Sigmoid colon (tissue), 4 donors: ENCODE measurements at regions not wholly inside any gene's neighbourhood (a gene's known extent, or its start where the extent isn't known, plus 50 kb on each side); places are given as distances from the start of the nearest gene placed in this dataset.

Experiments
- POLR2AphosphoS5 ChIP-seq, 4 donors: sonication (generic); formaldehyde crosslinking; IDR thresholded peaks; one replicate each; pipeline ENCODE4 v1.6.1; 2017; ENCODE audit warnings: antibody characterized with exemption in 4 of 4
- TF ChIP-seq, protein P1 (sequence below), 4 experiments: fragments of 450-650 bp in 3 of 4; fragments of 200-600 bp in 1 of 4; IDR thresholded peaks; one replicate each; pipeline ENCODE4 v1.5.1; 2016 to 2019; ENCODE audit warnings: antibody characterized with exemption in 4 of 4, mild to moderate bottlenecking in 3 of 4, moderate library complexity in 2 of 4

DNA sequence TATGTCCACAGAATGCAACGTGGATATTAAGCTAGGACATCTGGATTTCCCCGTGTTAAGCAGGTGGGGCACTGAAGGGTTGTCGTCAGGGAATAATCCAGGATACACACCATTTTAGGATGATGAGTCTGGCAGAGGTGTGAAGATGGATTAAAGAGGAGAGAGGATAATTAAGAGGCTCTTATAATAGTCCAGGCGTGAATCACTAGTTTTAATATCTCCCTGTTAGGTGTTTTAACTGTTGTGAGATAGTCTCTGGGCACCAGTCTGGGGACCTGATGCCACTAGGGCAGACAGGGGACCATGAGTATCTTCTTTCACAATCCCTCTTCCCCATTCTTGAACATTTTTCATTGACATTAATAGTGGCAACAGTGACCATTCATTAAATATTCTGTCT, 216.7 kb downstream of the TBX5 start:
- TF ChIP-seq, protein P1, sequence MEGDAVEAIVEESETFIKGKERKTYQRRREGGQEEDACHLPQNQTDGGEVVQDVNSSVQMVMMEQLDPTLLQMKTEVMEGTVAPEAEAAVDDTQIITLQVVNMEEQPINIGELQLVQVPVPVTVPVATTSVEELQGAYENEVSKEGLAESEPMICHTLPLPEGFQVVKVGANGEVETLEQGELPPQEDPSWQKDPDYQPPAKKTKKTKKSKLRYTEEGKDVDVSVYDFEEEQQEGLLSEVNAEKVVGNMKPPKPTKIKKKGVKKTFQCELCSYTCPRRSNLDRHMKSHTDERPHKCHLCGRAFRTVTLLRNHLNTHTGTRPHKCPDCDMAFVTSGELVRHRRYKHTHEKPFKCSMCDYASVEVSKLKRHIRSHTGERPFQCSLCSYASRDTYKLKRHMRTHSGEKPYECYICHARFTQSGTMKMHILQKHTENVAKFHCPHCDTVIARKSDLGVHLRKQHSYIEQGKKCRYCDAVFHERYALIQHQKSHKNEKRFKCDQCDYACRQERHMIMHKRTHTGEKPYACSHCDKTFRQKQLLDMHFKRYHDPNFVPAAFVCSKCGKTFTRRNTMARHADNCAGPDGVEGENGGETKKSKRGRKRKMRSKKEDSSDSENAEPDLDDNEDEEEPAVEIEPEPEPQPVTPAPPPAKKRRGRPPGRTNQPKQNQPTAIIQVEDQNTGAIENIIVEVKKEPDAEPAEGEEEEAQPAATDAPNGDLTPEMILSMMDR (IDR thresholded peaks at IDR 0.05), result no peak
- TF ChIP-seq POLR2AphosphoS5 (IDR thresholded peaks at IDR 0.05), result no peak
